Glutamatergic neuron (in vitro differentiated cells): ENCODE measurements at regions not wholly inside any gene's neighbourhood (a gene's known extent, or its start where the extent isn't known, plus 50 kb on each side); places are given as distances from the start of the nearest gene placed in this dataset.

Experiments
- DNase-seq: peaks from one replicate; pipeline ENCODE4 v3.0.0; 2022
- H3K27ac Mint-ChIP-seq: one replicate; pipeline ENCODE4 v1.8.0; 2020; ENCODE audit warnings: mild to moderate bottlenecking, mixed read lengths, inconsistent platforms; ENCODE audit not compliant: unreplicated experiment
- H3K27me3 Mint-ChIP-seq: one replicate; pipeline ENCODE4 v1.8.0; 2020; ENCODE audit warnings: mild to moderate bottlenecking, moderate library complexity, mixed read lengths, inconsistent platforms; ENCODE audit not compliant: unreplicated experiment
- H3K36me3 Mint-ChIP-seq: one replicate; pipeline ENCODE4 v1.8.0; 2020; ENCODE audit warnings: mild to moderate bottlenecking, mixed read lengths, inconsistent platforms; ENCODE audit not compliant: unreplicated experiment
- H3K4me1 Mint-ChIP-seq: one replicate; pipeline ENCODE4 v1.8.0; 2020; ENCODE audit warnings: mild to moderate bottlenecking, low read depth, mixed read lengths, inconsistent platforms; ENCODE audit not compliant: unreplicated experiment
- H3K4me3 Mint-ChIP-seq: one replicate; pipeline ENCODE4 v1.8.0; 2020; ENCODE audit warnings: mild to moderate bottlenecking, mixed read lengths, inconsistent platforms; ENCODE audit not compliant: unreplicated experiment
- H3K9me3 Mint-ChIP-seq: one replicate; pipeline ENCODE4 v1.8.0; 2020; ENCODE audit warnings: mild to moderate bottlenecking, moderate library complexity, mixed read lengths, inconsistent platforms; ENCODE audit not compliant: unreplicated experiment
- CTCF ChIP-seq: fragments of 200-600 bp; sonication (generic); IDR thresholded peaks from one replicate; pipeline ENCODE4 v1.5.0; 2021; ENCODE audit not compliant: partially characterized antibody, unreplicated experiment

GRCh38 chr16:64522548-64522947 is 599.3 kb downstream of the CDH11 start:
- no peak for TF ChIP-seq CTCF
- Mint-ChIP-seq H3K4me1 (no peaks in the 10 kb centered on the region), H3K27me3 (no peaks in the 10 kb centered on the region), H3K27ac (no peak overlapping the region), H3K4me3 (no peak overlapping the region), H3K36me3 (no peaks in the 10 kb centered on the region), H3K9me3 (no peaks in the 10 kb centered on the region)
- DNase-seq = no peak

- no peak for TF ChIP-seq CTCF
- Mint-ChIP-seq H3K9me3 (no peaks in the 10 kb centered on the region), H3K4me1 (no peaks in the 10 kb centered on the region), H3K4me3 (no peak overlapping the region), H3K27me3 (no peaks in the 10 kb centered on the region), H3K27ac (no peak overlapping the region), H3K36me3 (no peaks in the 10 kb centered on the region)
- no peak for DNase-seq
Measured at GRCh38 chr16:64513871-64514270, 608.0 kb downstream of the CDH11 start.

GRCh38 chr16:64507240-64508024 is 614.4 kb downstream of the CDH11 start:
- no peak for TF ChIP-seq CTCF
- H3K9me3 Mint-ChIP-seq = peaks cover 3% of the 10 kb centered on the region
- no peaks in the 10 kb centered on the region for H3K4me1 Mint-ChIP-seq
- H3K36me3 Mint-ChIP-seq = no peaks in the 10 kb centered on the region
- H3K27me3 Mint-ChIP-seq = no peaks in the 10 kb centered on the region
- no peak overlapping the region for H3K27ac Mint-ChIP-seq
- DNase-seq = no peak
- H3K4me3 Mint-ChIP-seq = no peak overlapping the region

- no peak for DNase-seq
- Mint-ChIP-seq H3K27me3 (no peaks in the 10 kb centered on the region), H3K36me3 (no peaks in the 10 kb centered on the region), H3K27ac (no peak overlapping the region), H3K4me1 (no peaks in the 10 kb centered on the region), H3K9me3 (no peaks in the 10 kb centered on the region), H3K4me3 (no peak overlapping the region)
- no peak for TF ChIP-seq CTCF
Measured at GRCh38 chr16:64499211-64499610, 622.7 kb downstream of the CDH11 start.

GRCh38 chr16:64498363-64498762 is 623.5 kb downstream of the CDH11 start:
- no peak for TF ChIP-seq CTCF
- no peaks in the 10 kb centered on the region for H3K36me3 Mint-ChIP-seq
- H3K9me3 Mint-ChIP-seq = no peaks in the 10 kb centered on the region
- H3K27me3 Mint-ChIP-seq = no peaks in the 10 kb centered on the region
- no peak overlapping the region for H3K4me3 Mint-ChIP-seq
- DNase-seq = no peak
- no peak overlapping the region for H3K27ac Mint-ChIP-seq
- H3K4me1 Mint-ChIP-seq = no peaks in the 10 kb centered on the region
